ENCODE measurements at regions not wholly inside any gene's neighbourhood (a gene's known extent, or its start where the extent isn't known, plus 50 kb on each side); places are given as distances from the start of the nearest gene placed in this dataset.
"Not testable (repeated sequence)": the region's sequence is repeated elsewhere in the genome, so short reads cannot be mapped to it uniquely, and the experiment has no call there.

DNA sequence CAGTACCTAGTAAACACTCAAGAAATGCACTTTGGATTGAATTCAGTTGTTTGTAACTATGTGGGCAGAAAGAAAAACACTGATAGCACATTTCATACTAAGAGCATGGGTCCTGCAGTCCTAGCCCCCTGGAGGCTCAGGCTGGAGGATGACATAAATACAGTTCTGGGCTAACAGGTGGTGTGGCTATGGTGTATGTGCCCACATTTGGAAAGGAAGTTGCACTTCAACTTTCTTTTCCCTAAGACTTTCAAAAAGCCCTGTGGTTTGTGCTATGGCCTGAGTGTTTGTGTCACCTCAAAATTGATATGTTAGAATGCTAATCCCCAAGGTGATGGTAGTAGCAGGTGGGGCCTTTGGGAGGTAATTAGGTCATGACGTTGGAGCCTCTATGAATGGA is 218.2 kb downstream of the CDCA7 start:
- intact Hi-C loops (cut with DNase I): loop anchor here (5.0 to 10.0 kb wide), 6 partner anchors 92 to 762 kb away; partner anchors contain the start of gene SP9 (in 1 of the 2)
- no peak for ATAC-seq
- no peak for TF ChIP-seq CTCF (IDR thresholded peaks at IDR 0.05)
- Histone ChIP-seq H3K27ac (no peak overlapping the region), H3K36me3 (ENCODE audit: insufficient read depth in 1 of 2, low read depth in 1 of 2) (no peaks in the 10 kb centered on the region), H3K4me1 (peaks cover 8% of the 10 kb centered on the region), H3K27me3 (ENCODE audit: insufficient read depth in 3 of 3, low read length in 2 of 3) (no peaks in the 10 kb centered on the region), H3K9me3 (no peaks in the 10 kb centered on the region), H3K4me3 (no peak overlapping the region)
- DNase-seq: no peak
- 36 to 72% (median 60%) methylated on average over 1 of the region's 1 CpG for WGBS, 3 donors

DNA sequence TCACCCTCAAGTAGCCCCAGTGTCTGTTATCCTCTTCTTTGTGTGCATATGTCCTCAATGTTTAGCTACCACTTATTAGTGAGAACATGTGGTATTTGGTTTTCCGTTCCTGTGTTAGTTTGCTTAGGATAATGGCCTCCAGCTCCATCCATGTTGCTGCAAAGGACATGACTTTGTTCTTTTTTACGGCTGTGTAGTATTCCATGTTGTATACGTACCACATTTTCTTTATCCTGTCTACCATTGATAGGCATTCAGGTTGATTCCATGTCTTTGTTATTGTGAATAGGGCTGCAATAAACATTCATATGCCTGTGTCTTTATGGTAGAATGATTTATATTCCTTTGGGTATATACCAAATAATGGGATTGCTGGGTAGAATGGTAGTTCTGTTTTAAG is 219.1 kb downstream of the CDCA7 start:
- not testable (repeated sequence) for H3K27me3 ChIP-seq (ENCODE audit: insufficient read depth in 3 of 3, low read length in 2 of 3); H3K9me3 ChIP-seq; DNase-seq; H3K27ac ChIP-seq; ATAC-seq; H3K36me3 ChIP-seq (ENCODE audit: insufficient read depth in 1 of 2, low read depth in 1 of 2); H3K4me3 ChIP-seq; H3K4me1 ChIP-seq
- 97 to 100% (median 98%) methylated on average over 3 of the region's 3 CpGs for WGBS, 3 donors
- intact Hi-C loops (cut with DNase I): loop anchor here (5.0 to 10.0 kb wide), 6 partner anchors 91 to 761 kb away; partner anchors contain the start of gene SP9 (in 1 of the 2)

DNA sequence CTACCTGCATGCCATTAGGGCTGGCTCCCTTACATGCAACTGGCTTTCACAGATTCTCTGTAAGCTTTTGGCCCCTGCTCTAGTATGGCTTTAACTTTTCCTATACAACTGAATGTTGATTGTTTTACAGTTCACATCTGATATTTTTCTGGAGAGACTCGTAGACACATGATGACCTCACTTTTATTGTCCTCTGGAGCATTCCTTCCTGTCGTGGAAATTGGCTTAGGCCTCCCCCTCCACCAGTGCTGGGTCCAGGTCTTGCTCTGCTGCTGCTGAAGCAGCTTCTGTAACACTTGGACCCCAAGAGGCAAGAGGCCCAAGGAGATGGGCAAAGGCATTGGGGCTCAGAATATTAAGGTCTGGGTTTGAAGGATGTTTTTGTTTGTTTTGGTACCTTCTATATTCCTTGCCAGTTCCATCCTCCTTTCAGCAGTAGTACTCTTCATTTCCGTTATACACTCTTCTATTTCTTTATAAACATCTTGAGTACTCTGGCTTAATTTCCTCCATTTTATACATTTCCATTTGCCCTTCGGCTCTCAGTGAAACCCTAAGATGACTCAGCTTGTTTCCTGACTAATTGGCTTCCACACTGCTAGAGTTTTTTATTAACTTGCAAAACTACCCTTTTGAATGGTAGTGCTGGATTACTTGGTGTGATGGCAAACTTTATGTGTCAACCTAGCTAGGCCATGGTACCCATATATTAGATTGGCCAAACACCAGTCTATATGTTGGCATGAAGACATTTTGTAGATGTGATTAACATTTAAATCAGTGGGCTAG is 219.8 kb downstream of the CDCA7 start:
- no peak for ATAC-seq
- intact Hi-C loops (cut with DNase I): loop anchor here (5.0 to 10.0 kb wide), 6 partner anchors 90 to 760 kb away; partner anchors contain the start of gene SP9 (in 1 of the 2)
- no peak for TF ChIP-seq CTCF (IDR thresholded peaks at IDR 0.05)
- Histone ChIP-seq H3K27ac (no peak overlapping the region), H3K27me3 (ENCODE audit: insufficient read depth in 3 of 3, low read length in 2 of 3) (no peaks in the 10 kb centered on the region), H3K9me3 (no peaks in the 10 kb centered on the region), H3K4me3 (no peak overlapping the region), H3K36me3 (ENCODE audit: insufficient read depth in 1 of 2, low read depth in 1 of 2) (no peaks in the 10 kb centered on the region), H3K4me1 (peaks cover 8% of the 10 kb centered on the region)
- no peak for DNase-seq
- 49 to 62% (median 56%) methylated on average over 4 of the region's 4 CpGs for WGBS, 3 donors

DNA sequence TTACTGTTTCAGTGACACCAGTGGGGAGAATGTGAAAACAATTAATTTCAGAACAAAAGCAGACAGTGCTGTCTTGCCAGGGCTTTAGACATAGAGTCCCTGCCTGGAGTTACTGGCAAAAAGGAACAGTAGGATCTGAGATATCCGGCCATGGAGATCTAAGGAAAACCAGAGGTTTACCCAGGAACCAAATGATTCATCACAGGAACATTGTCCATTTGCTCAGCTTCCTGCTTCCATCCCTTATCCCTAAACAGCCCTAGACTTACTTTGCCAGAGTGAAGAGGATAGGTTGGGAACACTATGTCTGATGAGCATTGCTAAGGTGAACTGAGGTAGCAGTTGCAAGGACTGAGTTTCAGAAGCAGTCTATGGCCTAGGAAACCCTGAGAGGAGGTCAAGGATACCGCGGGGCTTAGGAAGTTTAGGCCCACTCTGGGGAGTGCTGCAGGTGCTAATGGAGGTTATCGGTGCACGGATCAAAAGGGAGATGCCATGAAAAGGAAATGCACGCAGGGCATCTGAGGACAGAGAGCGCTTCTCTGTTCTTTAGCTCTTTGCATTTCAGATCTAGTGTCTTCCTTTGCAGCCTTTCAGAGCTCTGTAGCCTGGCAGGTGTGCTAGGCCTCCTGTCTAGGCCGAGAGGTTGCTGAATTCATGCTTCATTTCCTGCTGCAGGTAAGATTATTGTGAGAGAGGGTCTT is 223.9 kb downstream of the CDCA7 start:
- DNase-seq: no peak
- Histone ChIP-seq H3K4me1 (no peaks in the 10 kb centered on the region), H3K27me3 (ENCODE audit: insufficient read depth in 3 of 3, low read length in 2 of 3) (no peaks in the 10 kb centered on the region), H3K36me3 (ENCODE audit: insufficient read depth in 1 of 2, low read depth in 1 of 2) (no peaks in the 10 kb centered on the region), H3K9me3 (no peaks in the 10 kb centered on the region), H3K4me3 (no peak overlapping the region), H3K27ac (no peak overlapping the region)
- no peak for TF ChIP-seq CTCF (IDR thresholded peaks at IDR 0.05)
- intact Hi-C loops (cut with DNase I): loop anchor here (10.0 kb wide), 5 partner anchors 86 to 756 kb away; partner anchors contain the start of gene SP9 (in 1 of the 2)
- no peak for ATAC-seq
- 93 to 95% (median 95%) methylated on average over 8 of the region's 8 CpGs for WGBS, 3 donors

- ATAC-seq: no peak
- Histone ChIP-seq H3K4me3 (no peak overlapping the region), H3K4me1 (no peaks in the 10 kb centered on the region), H3K27me3 (ENCODE audit: insufficient read depth in 3 of 3, low read length in 2 of 3) (no peaks in the 10 kb centered on the region), H3K36me3 (ENCODE audit: insufficient read depth in 1 of 2, low read depth in 1 of 2) (no peaks in the 10 kb centered on the region), H3K27ac (no peak overlapping the region), H3K9me3 (no peaks in the 10 kb centered on the region)
- 76 to 100% (median 88%) methylated on average over 1 of the region's 1 CpG for WGBS, 3 donors
- no peak for DNase-seq
- intact Hi-C loops (cut with DNase I): no loop called here
- TF ChIP-seq CTCF (IDR thresholded peaks at IDR 0.05): no peak
Measured at GRCh38 chr2:173580351-173580750, 225.7 kb downstream of the CDCA7 start.
